K562 (cell line): ENCODE measurements at regions not wholly inside any gene's neighbourhood (a gene's known extent, or its start where the extent isn't known, plus 50 kb on each side); places are given as distances from the start of the nearest gene placed in this dataset.

ENCODE experiments used
- ATAC-seq: fragments of 200-7000 bp; cut with Tn5 transposase; 3 replicates; pipeline ENCODE4 v1.9.1; 2020; ENCODE audit warnings: moderate library complexity
- BruUV-seq: library from RNA; stranded (reverse); fragments of 400-500 nt; replicated peaks from 2 replicates; lab custom pipeline; 2021; lab: Mats Ljungman, UMichigan
- CTCF ChIA-PET: fragments of 300-600 bp; formaldehyde crosslinking; extraction: SDS; loops from one replicate; lab custom pipeline; 2021; ENCODE audit warnings: low intra/inter-chr PET ratio; lab: Yijun Ruan, JAX
- POLR2A ChIA-PET: fragments of 300-600, 350-650 bp; sonication (Branson Sonifier 250); formaldehyde crosslinking; extraction: SDS; loops from one replicate; lab custom pipeline; 2021; ENCODE audit warnings: antibody characterized with exemption, inconsistent platforms; lab: Yijun Ruan, JAX
- DNase-seq, 4 experiments: peaks; one replicate each; pipeline versions ENCODE4 v3.0.0 to v3.0.0-alpha.2; 2011 to 2018; ENCODE audit warnings: low spot score in 3 of 4, mixed read lengths in 3 of 4; ENCODE audit errors: extremely low read depth in 1 of 4
- FAIRE-seq: peaks from 2 replicates; lab custom pipeline; 2011; peaks lifted over from hg19 to GRCh38; lab: Jason Lieb, UNC
- H2AFZ ChIP-seq: 2 replicates; pipeline ENCODE4 v1.6.0; 2011; ENCODE audit warnings: low read depth, low read length, control low read depth, inconsistent platforms
- H3K27ac ChIP-seq: fragments of 200-600 bp; 3 replicates; pipeline ENCODE4 v1.8.0; 2011; ENCODE audit warnings: low read depth, mild to moderate bottlenecking, control low read depth, inconsistent platforms, low read length, moderate library complexity, mixed read lengths; ENCODE audit errors: extremely low read depth
- H3K27me3 ChIP-seq, 2 experiments: fragments of 300-600 bp in 1 of 2; 2 replicates in 1 of 2; 3 replicates in 1 of 2; pipeline versions ENCODE4 v1.6.0 to v1.8.0; 2011; ENCODE audit warnings: inconsistent platforms in 2 of 2, low read length in 2 of 2, mild to moderate bottlenecking in 1 of 2, mixed read lengths in 1 of 2, moderate library complexity in 1 of 2; ENCODE audit not compliant: control insufficient read depth in 2 of 2, insufficient read depth in 2 of 2
- H3K36me3 ChIP-seq: fragments of 300-600 bp; 3 replicates; pipeline ENCODE4 v1.8.0; 2011; ENCODE audit warnings: mild to moderate bottlenecking, low read length, inconsistent platforms; ENCODE audit not compliant: control insufficient read depth, insufficient read depth
- H3K4me1 ChIP-seq, 2 experiments: fragments of 200-600 bp in 1 of 2; replicated peaks in 1 of 2; 2 replicates in 1 of 2; 3 replicates in 1 of 2; pipeline versions ENCODE4 v1.5.1 to v1.8.0; 2011; ENCODE audit warnings: inconsistent platforms in 2 of 2, low read length in 2 of 2, mild to moderate bottlenecking in 1 of 2, mixed read lengths in 1 of 2, moderate library complexity in 1 of 2; ENCODE audit not compliant: control insufficient read depth in 2 of 2, insufficient read depth in 2 of 2
- H3K4me2 ChIP-seq: 2 replicates; pipeline ENCODE4 v1.6.1; 2011; ENCODE audit warnings: low read length, control low read depth, inconsistent platforms, mixed read lengths; ENCODE audit not compliant: insufficient read depth
- H3K4me3 ChIP-seq: fragments of 200-600 bp; sonication (generic), shearing (Covaris generic); 2 replicates; pipeline ENCODE4 v1.5.1; 2016; ENCODE audit warnings: control low read depth, inconsistent platforms
- H3K79me2 ChIP-seq: fragments of 200-600 bp; 3 replicates; pipeline ENCODE4 v1.8.0; 2011; ENCODE audit warnings: low read length, inconsistent platforms; ENCODE audit not compliant: control insufficient read depth, insufficient read depth
- H3K9ac ChIP-seq, 2 experiments: 2 replicates each; pipeline versions ENCODE4 v1.6.0 to v1.6.1; 2011; ENCODE audit warnings: low read depth in 2 of 2, low read length in 2 of 2, control low read depth in 1 of 2, inconsistent platforms in 1 of 2, mild to moderate bottlenecking in 1 of 2, mixed read lengths in 1 of 2; ENCODE audit not compliant: insufficient read depth in 1 of 2
- H3K9me1 ChIP-seq: one replicate; pipeline ENCODE4 v1.6.0; 2011; ENCODE audit warnings: inconsistent platforms, mild to moderate bottlenecking, low read length, moderate library complexity; ENCODE audit not compliant: control insufficient read depth, insufficient read depth
- H3K9me3 ChIP-seq: replicated peaks from 2 replicates; pipeline ENCODE4 v1.5.1; 2011; ENCODE audit warnings: low read depth, low read length, inconsistent platforms; ENCODE audit not compliant: control insufficient read depth, insufficient read depth
- H4K20me1 ChIP-seq: replicated peaks from 2 replicates; pipeline ENCODE4 v1.6.1; 2011; ENCODE audit warnings: low read length, inconsistent platforms, mixed read lengths; ENCODE audit not compliant: control insufficient read depth, insufficient read depth
- ARID3B ChIP-seq: fragments of 250-450 bp; sonication (Bioruptor Pico); IDR thresholded peaks from 2 replicates; pipeline ENCODE4 v1.4.0; 2020; ENCODE audit warnings: borderline replicate concordance
- CHD4 ChIP-seq: fragments of 200-600 bp; sonication (generic); IDR thresholded peaks from 3 replicates; pipeline ENCODE4 v1.6.1; 2012; ENCODE audit warnings: low read depth, mild to moderate bottlenecking, mixed read lengths, low read length, inconsistent platforms; ENCODE audit not compliant: insufficient read depth, insufficient replicate concordance, poor library complexity, severe bottlenecking
- COPS2 ChIP-seq: fragments of 450-650 bp; conservative IDR thresholded peaks from 2 replicates; pipeline ENCODE4 v1.6.1; 2016; ENCODE audit warnings: mild to moderate bottlenecking, moderate library complexity
- DDX20 ChIP-seq: fragments of 450-650 bp; IDR thresholded peaks from 2 replicates; pipeline ENCODE4 v1.6.1; 2016; ENCODE audit warnings: missing genetic modification characterization, low read depth, mild to moderate bottlenecking, missing compliant biosample characterization, moderate library complexity
- DIDO1 ChIP-seq: fragments of 450-650 bp; IDR thresholded peaks from 2 replicates; pipeline ENCODE4 v1.6.1; 2016; ENCODE audit warnings: low read depth, missing biosample characterization, missing genetic modification characterization
- ELF2 ChIP-seq: fragments of 250-450 bp; sonication (Bioruptor Pico); IDR thresholded peaks from 2 replicates; pipeline ENCODE4 v1.5.0; 2021; ENCODE audit warnings: mild to moderate bottlenecking
- HDAC6 ChIP-seq: IDR thresholded peaks from 2 replicates; pipeline ENCODE4 v1.6.1; 2012; ENCODE audit warnings: low read depth, mild to moderate bottlenecking, control low read depth, inconsistent platforms, low read length, moderate library complexity
- KLF10 ChIP-seq: fragments of 250-450 bp; sonication (Bioruptor Pico); IDR thresholded peaks from 2 replicates; pipeline ENCODE4 v1.6.1; 2021; ENCODE audit warnings: matching md5 sums
- MCM3 ChIP-seq: fragments of 450-650 bp; IDR thresholded peaks from 2 replicates; pipeline ENCODE4 v1.6.1; 2016
- NBN ChIP-seq: fragments of 450-650 bp; IDR thresholded peaks from 2 replicates; pipeline ENCODE4 v1.6.1; 2016; ENCODE audit warnings: low read depth, mild to moderate bottlenecking
- POLR2AphosphoS5 ChIP-seq: IDR thresholded peaks from 2 replicates; pipeline ENCODE4 v1.6.1; 2011; ENCODE audit warnings: mild to moderate bottlenecking, low read depth, low read length, moderate library complexity; ENCODE audit not compliant: control insufficient read depth, insufficient read depth
- SRSF3 ChIP-seq: fragments of 200-400 bp; formaldehyde crosslinking; IDR thresholded peaks from 2 replicates; pipeline ENCODE4 v1.6.1; 2016; ENCODE audit warnings: mild to moderate bottlenecking, low read length, moderate library complexity; ENCODE audit not compliant: insufficient read depth
- ZC3H11A ChIP-seq: IDR thresholded peaks from 2 replicates; pipeline ENCODE4 v1.6.1; 2012; ENCODE audit warnings: low read depth, low read length, improper control_type of control experiment
- ZNF583 ChIP-seq: fragments of 250-450 bp; sonication (Bioruptor Pico); IDR thresholded peaks from 2 replicates; pipeline ENCODE4 v1.4.0; 2020
- ZNF699 ChIP-seq: fragments of 250-450 bp; sonication (Bioruptor Pico); IDR thresholded peaks from 2 replicates; pipeline ENCODE4 v1.8.0; 2021; ENCODE audit warnings: mild to moderate bottlenecking, moderate library complexity; ENCODE audit not compliant: insufficient replicate concordance
- WGBS: fragments of 100-300 bp; shearing (Covaris generic); methylation state at CpG from one replicate; pipeline ENCODE4 v1.1.6; 2016; ENCODE audit warnings: low coverage, mixed read lengths; ENCODE audit not compliant: insufficient coverage; ENCODE audit errors: missing lambda C conversion rate; 5-methylcytosine and 5-hydroxymethylcytosine counted together
- in situ Hi-C: fragments of 300-500 bp; cut with MboI; formaldehyde crosslinking; loops from 4 replicates; pipeline ENCODE4 v1.15.0; 2018; ENCODE audit warnings: inconsistent platforms, mixed read lengths
- intact Hi-C: fragments of 100-400 bp; cut with micrococcal nuclease; formaldehyde crosslinking; loops from 2 replicates; pipeline ENCODE4 v1.14.2; 2022

- TF ChIP-seq COPS2 (no peak), DDX20 (no peak), NBN (no peak), MCM3 (no peak)
Observed at GRCh38 chr2:226334981-226335720, 464.5 kb downstream of the IRS1 start (continued).

- Histone ChIP-seq H4K20me1 (no peaks in the 10 kb centered on the region), H3K27ac (no peak overlapping the region), H3K9ac (no peak overlapping the region), H3K9me1 (no peaks in the 10 kb centered on the region), H3K4me2 (no peak overlapping the region), H3K4me3 (no peak overlapping the region), H2AFZ (no peak overlapping the region), H3K79me2 (no peaks in the 10 kb centered on the region), H3K4me1 (no peaks in the 10 kb centered on the region), H3K36me3 (no peaks in the 10 kb centered on the region), H3K27me3 (no peaks in the 10 kb centered on the region), H3K9me3 (no peaks in the 10 kb centered on the region)
- no peak for ATAC-seq
- TF ChIP-seq ZNF583 (CRISPR knock-in tag), result no peak
- no TSS peak for BruUV-seq
- intact Hi-C loops, result no loop called here
- DNase-seq, result no peak
- in situ Hi-C loops, result no loop called here
- WGBS, result 0% methylated on average over 4 of the region's 4 CpGs
- POLR2A ChIA-PET, result no interaction called here
- CTCF ChIA-PET, result no interaction called here
- no peak for FAIRE-seq
Observed at GRCh38 chr2:226333388-226333787, 466.2 kb downstream of the IRS1 start.

- Histone ChIP-seq H3K27me3 (no peaks in the 10 kb centered on the region), H3K27ac (no peak overlapping the region), H3K36me3 (no peaks in the 10 kb centered on the region), H3K79me2 (no peaks in the 10 kb centered on the region), H3K9me1 (no peaks in the 10 kb centered on the region), H3K9me3 (no peaks in the 10 kb centered on the region), H4K20me1 (no peaks in the 10 kb centered on the region), H2AFZ (no peak overlapping the region), H3K4me2 (no peak overlapping the region), H3K9ac (no peak overlapping the region), H3K4me3 (no peak overlapping the region), H3K4me1 (no peaks in the 10 kb centered on the region)
- no TSS peak for BruUV-seq
- in situ Hi-C loops (no loop called here), intact Hi-C loops (no loop called here)
- ATAC-seq, result no peak
- TF ChIP-seq KLF10 (CRISPR knock-in tag), result no peak
- TF ChIP-seq DIDO1 (tag), result no peak
- no peak for TF ChIP-seq HDAC6
- no peak for TF ChIP-seq POLR2AphosphoS5
- TF ChIP-seq CHD4, result no peak
- no peak for TF ChIP-seq ZNF699 (CRISPR knock-in tag)
- no peak for TF ChIP-seq ELF2 (CRISPR knock-in tag)
- no peak for TF ChIP-seq ARID3B (CRISPR knock-in tag)
- no peak for TF ChIP-seq SRSF3
- no peak for TF ChIP-seq ZC3H11A
- no peak for FAIRE-seq
- CTCF ChIA-PET, result no interaction called here
- no peak for DNase-seq
- POLR2A ChIA-PET, result no interaction called here
Observed at GRCh38 chr2:226330206-226330605, 469.4 kb downstream of the IRS1 start.
